ENCODE measurements at regions not wholly inside any gene's neighbourhood (a gene's known extent, or its start where the extent isn't known, plus 50 kb on each side); places are given as distances from the start of the nearest gene placed in this dataset.

DNA sequence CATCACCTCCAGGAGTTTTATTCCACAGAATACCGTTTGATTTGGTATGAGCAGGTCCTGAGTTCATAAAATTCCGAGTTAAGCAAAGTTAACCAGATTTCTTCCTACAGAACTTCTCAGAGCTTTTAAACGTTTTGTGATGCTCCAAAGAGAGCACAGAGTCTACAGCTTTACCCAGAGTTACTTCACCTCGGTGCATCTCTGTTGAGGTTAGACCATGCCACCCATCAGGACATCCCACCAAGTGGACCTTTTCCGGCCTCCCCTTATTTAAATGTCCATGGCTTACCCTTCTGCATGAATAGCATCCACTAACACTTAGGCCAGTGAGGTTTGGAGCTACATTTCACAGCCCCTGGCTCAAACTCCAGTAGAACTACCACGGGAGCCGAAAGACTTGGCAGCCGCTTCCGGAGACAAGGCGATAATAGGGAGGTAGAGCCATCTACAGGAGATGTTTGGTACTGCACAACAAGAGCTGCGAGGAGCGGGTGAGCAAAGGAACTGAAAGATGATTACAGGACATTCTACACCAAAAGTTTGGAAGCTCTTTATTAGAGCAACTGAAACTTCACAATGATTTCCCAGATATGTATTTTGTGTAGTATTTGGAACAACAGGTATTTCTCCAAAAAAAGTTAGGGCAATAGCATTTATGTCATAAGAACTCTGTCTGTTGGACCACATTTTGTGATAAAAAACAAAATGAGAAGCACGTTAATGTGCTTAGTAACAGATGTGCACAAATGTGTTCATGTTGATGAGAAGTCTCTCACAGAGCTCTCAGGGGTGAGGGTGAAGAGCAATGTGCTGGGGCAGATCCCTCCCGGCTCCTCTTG is 174.7 kb downstream of the HERPUD2 start:
- in situ Hi-C loops (cut with MboI; ENCODE audit: low sequenced_read_pairs, unreplicated experiment), result loop anchor here (25.0 kb wide), 1 partner anchor 308 kb away; no protein-coding TSS in a partner anchor
- TF ChIP-seq CTCF (IDR thresholded peaks at IDR 0.05; ENCODE audit: borderline replicate concordance, control extremely low read depth, extremely low read depth, insufficient read depth, missing control alignments), result peak; percentile 90
- DNase-seq (ENCODE audit: low spot score), result peak; percentile 72

GRCh38 chr7:35518767-35519166 is 176.2 kb downstream of the HERPUD2 start:
- TF ChIP-seq CTCF (IDR thresholded peaks at IDR 0.05; ENCODE audit: borderline replicate concordance, control extremely low read depth, extremely low read depth, insufficient read depth, missing control alignments), result no peak
- in situ Hi-C loops (cut with MboI; ENCODE audit: low sequenced_read_pairs, unreplicated experiment), result loop anchor here (25.0 kb wide), 1 partner anchor 306 kb away; no protein-coding TSS in a partner anchor
- DNase-seq (ENCODE audit: low spot score), result no peak

DNA sequence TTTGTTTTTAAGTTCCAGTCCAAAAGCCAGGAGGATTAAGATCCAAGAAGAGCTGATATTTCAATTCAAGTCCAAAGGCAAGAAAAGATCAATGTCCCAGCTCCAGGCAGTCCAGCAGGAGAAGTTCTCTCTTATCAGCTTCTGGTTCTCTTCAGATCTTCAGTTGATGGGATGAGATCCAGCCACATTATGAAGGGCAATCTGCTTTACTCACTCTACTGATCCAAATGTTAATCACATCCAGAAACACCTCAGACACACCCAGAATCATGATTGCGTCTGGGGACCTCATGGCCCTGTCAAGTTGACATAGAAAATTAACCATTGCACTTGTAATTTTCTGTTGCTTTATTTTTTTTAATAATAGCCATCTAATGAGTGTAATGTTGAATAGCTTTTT is 178.4 kb downstream of the HERPUD2 start:
- no peak for DNase-seq (ENCODE audit: low spot score)
- no peak for TF ChIP-seq CTCF (IDR thresholded peaks at IDR 0.05; ENCODE audit: borderline replicate concordance, control extremely low read depth, extremely low read depth, insufficient read depth, missing control alignments)
- in situ Hi-C loops (cut with MboI; ENCODE audit: low sequenced_read_pairs, unreplicated experiment), result loop anchor here (25.0 kb wide), 1 partner anchor 304 kb away; no protein-coding TSS in a partner anchor

DNA sequence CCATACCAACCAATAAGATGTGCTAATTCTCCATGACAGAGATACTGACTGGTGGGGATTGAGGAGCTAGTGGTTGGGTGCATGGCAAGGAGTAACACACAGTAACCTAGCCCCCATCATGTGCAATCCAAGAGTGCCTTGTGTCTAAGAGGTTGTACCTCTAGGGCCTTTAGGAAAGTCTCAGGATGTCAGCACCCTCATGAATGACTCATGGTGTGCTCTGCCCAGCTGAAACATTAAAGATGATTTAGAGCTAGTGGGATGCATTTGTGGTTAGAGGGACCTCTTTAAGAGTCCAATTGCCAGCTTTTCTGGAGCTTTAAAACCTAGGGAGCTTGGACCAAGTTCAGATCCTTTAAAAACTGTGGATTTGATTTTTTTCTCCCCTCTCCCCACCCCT is 181.1 kb downstream of the HERPUD2 start:
- no peak for TF ChIP-seq CTCF (IDR thresholded peaks at IDR 0.05; ENCODE audit: borderline replicate concordance, control extremely low read depth, extremely low read depth, insufficient read depth, missing control alignments)
- no peak for DNase-seq (ENCODE audit: low spot score)
- in situ Hi-C loops (cut with MboI; ENCODE audit: low sequenced_read_pairs, unreplicated experiment), result loop anchor here (25.0 kb wide), 1 partner anchor 302 kb away; no protein-coding TSS in a partner anchor

DNA sequence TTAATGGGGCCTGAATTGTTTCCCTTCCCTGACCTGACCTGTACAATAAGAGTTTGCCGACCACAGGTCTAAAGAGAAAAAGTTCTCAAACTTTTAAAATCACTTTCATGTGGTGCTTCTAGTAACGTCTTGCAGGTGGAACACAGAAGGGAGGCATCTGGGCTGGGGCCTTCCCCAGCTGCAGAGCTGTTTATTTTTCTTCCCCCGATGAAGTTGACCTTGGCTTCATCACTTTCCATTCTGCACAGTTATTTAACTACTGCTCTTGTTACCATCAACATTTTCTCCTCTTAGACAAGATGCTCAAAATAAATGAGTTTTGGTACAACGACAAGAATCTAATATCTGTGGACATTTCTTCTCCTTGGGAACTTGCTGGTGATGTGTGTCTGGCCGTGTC is 181.7 kb downstream of the HERPUD2 start:
- TF ChIP-seq CTCF (IDR thresholded peaks at IDR 0.05; ENCODE audit: borderline replicate concordance, control extremely low read depth, extremely low read depth, insufficient read depth, missing control alignments), result no peak
- DNase-seq (ENCODE audit: low spot score), result no peak
- in situ Hi-C loops (cut with MboI; ENCODE audit: low sequenced_read_pairs, unreplicated experiment), result loop anchor here (25.0 kb wide), 1 partner anchor 301 kb away; no protein-coding TSS in a partner anchor

DNA sequence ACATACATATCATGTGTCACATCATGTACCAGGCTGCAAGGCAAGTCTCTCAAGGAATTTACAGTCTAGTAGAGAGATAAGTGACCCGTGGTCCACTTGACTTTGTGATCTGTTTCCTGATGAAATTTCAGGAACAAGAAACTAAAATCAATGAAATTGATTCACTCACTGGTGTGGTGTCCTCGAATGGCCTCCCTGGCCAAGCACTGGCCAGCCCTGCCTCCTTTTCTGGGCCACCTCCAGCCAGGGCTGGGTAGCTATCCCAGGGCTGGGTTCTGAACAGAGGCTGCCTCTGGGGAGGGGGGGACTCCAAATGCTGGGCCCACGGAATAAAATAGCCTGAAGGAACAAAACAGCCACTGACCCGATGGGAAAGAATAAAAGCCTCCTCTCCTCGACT is 182.2 kb downstream of the HERPUD2 start:
- no peak for DNase-seq (ENCODE audit: low spot score)
- TF ChIP-seq CTCF (IDR thresholded peaks at IDR 0.05; ENCODE audit: borderline replicate concordance, control extremely low read depth, extremely low read depth, insufficient read depth, missing control alignments), result no peak
- in situ Hi-C loops (cut with MboI; ENCODE audit: low sequenced_read_pairs, unreplicated experiment), result loop anchor here (25.0 kb wide), 1 partner anchor 300 kb away; no protein-coding TSS in a partner anchor

Data from GM13976 (cell line).